ENCODE measurements at regions not wholly inside any gene's neighbourhood (a gene's known extent, or its start where the extent isn't known, plus 50 kb on each side); places are given as distances from the start of the nearest gene placed in this dataset.

GRCh38 chrX:22689290-22689689 is 310.5 kb upstream of the DDX53 start:
- intact Hi-C loops (cut with DNase I), result no loop called here
- Histone ChIP-seq H3K4me1 (no peaks in the 10 kb centered on the region), H3K27ac (no peak overlapping the region), H3K9me3 (no peaks in the 10 kb centered on the region), H3K36me3 (no peaks in the 10 kb centered on the region), H3K4me3 (no peak overlapping the region), H3K27me3 (no peaks in the 10 kb centered on the region)
- ATAC-seq (no peak), DNase-seq (no peak)
- no peak for TF ChIP-seq CTCF (IDR thresholded peaks at IDR 0.05)

DNA sequence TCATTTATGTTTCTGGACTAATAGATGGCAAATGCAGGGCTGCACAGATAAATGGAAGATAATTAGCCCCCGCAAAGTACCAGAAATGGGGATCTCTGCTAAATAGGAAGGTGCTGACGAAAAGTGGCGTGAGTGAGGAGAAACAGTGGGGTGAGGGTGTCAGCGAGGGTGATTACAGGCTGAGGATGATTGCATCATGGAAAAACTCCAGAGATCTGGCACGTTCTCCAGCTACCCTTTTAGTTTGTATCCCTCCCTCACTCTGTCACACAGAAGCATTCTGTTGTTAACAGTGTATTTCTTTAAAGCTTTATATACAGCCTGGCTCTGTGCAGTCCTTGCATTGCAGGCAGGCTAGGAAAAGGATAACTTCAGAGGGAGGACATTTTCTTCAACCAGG is 309.6 kb upstream of the DDX53 start:
- no peaks in the 10 kb centered on the region for H3K4me1 ChIP-seq
- intact Hi-C loops (cut with DNase I), result no loop called here
- no peaks in the 10 kb centered on the region for H3K9me3 ChIP-seq
- ATAC-seq, result no peak
- no peak overlapping the region for H3K27ac ChIP-seq
- TF ChIP-seq CTCF (IDR thresholded peaks at IDR 0.05), result no peak
- H3K27me3 ChIP-seq, result no peaks in the 10 kb centered on the region
- H3K36me3 ChIP-seq, result no peaks in the 10 kb centered on the region
- DNase-seq, result no peak
- no peak overlapping the region for H3K4me3 ChIP-seq

DNA sequence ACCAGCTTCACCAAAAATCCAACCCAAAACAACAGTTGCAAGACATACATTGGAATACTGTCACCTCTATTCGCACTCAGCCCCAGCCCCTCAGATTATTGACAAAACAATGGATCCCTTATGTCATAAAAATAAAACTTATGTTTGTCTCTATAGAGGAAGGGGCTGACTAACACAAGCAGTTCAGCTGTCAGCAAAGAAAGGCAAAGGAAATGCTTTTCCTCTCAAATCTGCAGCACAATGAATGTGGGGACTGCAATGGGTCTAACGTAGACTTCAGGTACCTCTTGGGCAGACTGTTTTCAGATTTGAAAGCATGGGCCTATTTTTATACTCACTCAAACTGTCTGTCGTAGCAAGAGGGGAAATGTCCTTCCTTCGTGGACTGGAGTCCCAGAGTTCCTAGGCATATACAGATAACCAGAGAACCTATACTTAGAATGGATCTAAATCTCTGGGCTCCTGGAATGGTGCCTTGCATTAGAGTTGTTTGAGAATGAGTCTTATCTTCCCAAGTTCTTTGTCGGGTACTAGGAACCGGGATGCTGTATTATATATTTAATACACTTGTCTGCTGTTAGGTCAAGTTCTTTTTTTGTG is 307.7 kb upstream of the DDX53 start:
- no peaks in the 10 kb centered on the region for H3K36me3 ChIP-seq
- H3K4me3 ChIP-seq, result no peak overlapping the region
- DNase-seq, result no peak
- no peak overlapping the region for H3K27ac ChIP-seq
- no peak for TF ChIP-seq CTCF (IDR thresholded peaks at IDR 0.05)
- H3K9me3 ChIP-seq, result no peaks in the 10 kb centered on the region
- no peaks in the 10 kb centered on the region for H3K4me1 ChIP-seq
- ATAC-seq, result no peak
- intact Hi-C loops (cut with DNase I), result no loop called here
- no peaks in the 10 kb centered on the region for H3K27me3 ChIP-seq

GRCh38 chrX:22698151-22698550 is 301.6 kb upstream of the DDX53 start:
- ATAC-seq, result no peak
- Histone ChIP-seq H3K27ac (no peak overlapping the region), H3K4me1 (no peaks in the 10 kb centered on the region), H3K9me3 (no peaks in the 10 kb centered on the region), H3K4me3 (no peak overlapping the region), H3K36me3 (no peaks in the 10 kb centered on the region), H3K27me3 (no peaks in the 10 kb centered on the region)
- intact Hi-C loops (cut with DNase I), result no loop called here
- no peak for DNase-seq
- TF ChIP-seq CTCF (IDR thresholded peaks at IDR 0.05), result no peak

DNA sequence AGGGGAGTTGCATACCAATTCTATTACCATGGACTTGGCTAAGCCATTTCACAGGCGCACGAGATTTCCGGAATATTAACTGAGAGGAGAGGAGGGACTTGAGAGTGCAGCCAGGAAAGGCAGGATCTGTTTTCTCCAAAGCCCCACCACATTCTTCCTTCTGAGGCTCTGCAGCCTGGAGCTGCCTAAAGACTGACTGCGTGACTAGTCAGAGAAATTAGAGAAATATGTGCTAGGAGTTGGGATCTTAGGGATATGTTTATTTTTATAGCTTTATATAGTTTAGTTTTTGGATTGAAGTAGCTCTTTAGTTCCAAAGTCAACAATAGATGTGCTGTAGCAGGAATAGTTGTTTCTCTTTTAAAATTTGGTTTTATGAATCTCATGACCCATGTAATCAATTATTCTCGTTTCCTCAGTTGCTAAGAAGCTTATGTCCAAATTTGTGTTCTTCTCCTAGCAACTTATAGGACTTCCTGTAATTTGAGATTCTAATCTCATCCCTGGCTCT is 300.1 kb upstream of the DDX53 start:
- Histone ChIP-seq H3K27me3 (no peaks in the 10 kb centered on the region), H3K27ac (no peak overlapping the region), H3K4me3 (no peak overlapping the region), H3K9me3 (no peaks in the 10 kb centered on the region), H3K36me3 (no peaks in the 10 kb centered on the region), H3K4me1 (no peaks in the 10 kb centered on the region)
- DNase-seq (no peak), ATAC-seq (no peak)
- no peak for TF ChIP-seq CTCF (IDR thresholded peaks at IDR 0.05)
- intact Hi-C loops (cut with DNase I), result no loop called here

- Histone ChIP-seq H3K9me3 (no peaks in the 10 kb centered on the region), H3K4me3 (no peak overlapping the region), H3K27me3 (no peaks in the 10 kb centered on the region), H3K36me3 (no peaks in the 10 kb centered on the region), H3K27ac (no peak overlapping the region), H3K4me1 (no peaks in the 10 kb centered on the region)
- ATAC-seq (no peak), DNase-seq (no peak)
- no peak for TF ChIP-seq CTCF (IDR thresholded peaks at IDR 0.05)
- intact Hi-C loops (cut with DNase I), result no loop called here
Observed at GRCh38 chrX:22712942-22713341, 286.8 kb upstream of the DDX53 start.

All from upper lobe of right lung (tissue), 1 donor.